Tibial nerve (tissue), 3 donors: ENCODE measurements at regions not wholly inside any gene's neighbourhood (a gene's known extent, or its start where the extent isn't known, plus 50 kb on each side); places are given as distances from the start of the nearest gene placed in this dataset.

Source experiments
- CTCF ChIP-seq, 5 experiments: fragments of 200-600 bp in 3 of 5; fragments of 450-650 bp in 2 of 5; sonication (generic) in 3 of 5; IDR thresholded peaks; one replicate each; pipeline ENCODE4 v1.5.1; 2016 to 2019; ENCODE audit warnings: antibody characterized with exemption in 5 of 5, mild to moderate bottlenecking in 3 of 5, moderate library complexity in 2 of 5
- POLR2A ChIP-seq, 2 donors: fragments of 450-650 bp; IDR thresholded peaks; one replicate each; pipeline ENCODE4 v1.6.1; 2017; ENCODE audit warnings: antibody characterized with exemption in 2 of 2, mild to moderate bottlenecking in 2 of 2, moderate library complexity in 2 of 2

GRCh38 chrX:71828086-71828485, 64.9 kb downstream of the CXorf49B start:
- TF ChIP-seq CTCF (IDR thresholded peaks at IDR 0.05): no peak
- no peak for TF ChIP-seq POLR2A (IDR thresholded peaks at IDR 0.05)
